Testis (tissue), 2 donors: ENCODE measurements at regions not wholly inside any gene's neighbourhood (a gene's known extent, or its start where the extent isn't known, plus 50 kb on each side); places are given as distances from the start of the nearest gene placed in this dataset.

Experiments used
- POLR2A ChIP-seq: fragments of 450-650 bp; IDR thresholded peaks from one replicate; pipeline ENCODE4 v1.6.1; 2017; ENCODE audit warnings: antibody characterized with exemption, mild to moderate bottlenecking, moderate library complexity
- TF ChIP-seq, protein P1 (sequence below), 3 experiments: fragments of 450-650 bp in 2 of 3; fragments of 200-600 bp in 1 of 3; sonication (generic) in 1 of 3; IDR thresholded peaks; one replicate each; pipeline ENCODE4 v1.5.1; 2016 to 2019; ENCODE audit warnings: antibody characterized with exemption in 3 of 3, mild to moderate bottlenecking in 2 of 3, moderate library complexity in 1 of 3

DNA sequence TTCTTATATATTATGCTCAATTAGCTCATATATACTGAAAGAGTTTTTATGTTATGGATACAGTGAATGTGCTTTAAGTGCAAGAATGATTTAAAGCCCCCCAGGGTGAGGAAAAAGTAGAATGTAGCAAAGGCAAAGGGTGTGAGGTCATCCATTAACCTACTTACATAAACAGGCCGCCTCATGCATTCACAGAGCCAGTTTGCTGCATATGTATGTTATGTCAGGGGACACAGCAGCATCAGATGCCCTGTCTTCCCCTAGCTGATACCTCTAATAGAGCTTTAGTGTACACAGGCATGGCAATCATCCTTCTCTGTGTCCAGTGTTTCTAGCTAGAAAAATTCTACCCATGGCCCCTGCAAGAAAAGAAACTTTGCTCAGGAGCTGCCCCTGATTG, 187.8 kb upstream of the FSHR start:
- TF ChIP-seq POLR2A = no peak
- TF ChIP-seq, protein P1, sequence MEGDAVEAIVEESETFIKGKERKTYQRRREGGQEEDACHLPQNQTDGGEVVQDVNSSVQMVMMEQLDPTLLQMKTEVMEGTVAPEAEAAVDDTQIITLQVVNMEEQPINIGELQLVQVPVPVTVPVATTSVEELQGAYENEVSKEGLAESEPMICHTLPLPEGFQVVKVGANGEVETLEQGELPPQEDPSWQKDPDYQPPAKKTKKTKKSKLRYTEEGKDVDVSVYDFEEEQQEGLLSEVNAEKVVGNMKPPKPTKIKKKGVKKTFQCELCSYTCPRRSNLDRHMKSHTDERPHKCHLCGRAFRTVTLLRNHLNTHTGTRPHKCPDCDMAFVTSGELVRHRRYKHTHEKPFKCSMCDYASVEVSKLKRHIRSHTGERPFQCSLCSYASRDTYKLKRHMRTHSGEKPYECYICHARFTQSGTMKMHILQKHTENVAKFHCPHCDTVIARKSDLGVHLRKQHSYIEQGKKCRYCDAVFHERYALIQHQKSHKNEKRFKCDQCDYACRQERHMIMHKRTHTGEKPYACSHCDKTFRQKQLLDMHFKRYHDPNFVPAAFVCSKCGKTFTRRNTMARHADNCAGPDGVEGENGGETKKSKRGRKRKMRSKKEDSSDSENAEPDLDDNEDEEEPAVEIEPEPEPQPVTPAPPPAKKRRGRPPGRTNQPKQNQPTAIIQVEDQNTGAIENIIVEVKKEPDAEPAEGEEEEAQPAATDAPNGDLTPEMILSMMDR (IDR thresholded peaks at IDR 0.05) = no peak
